B cell (primary cell): ENCODE measurements at regions not wholly inside any gene's neighbourhood (a gene's known extent, or its start where the extent isn't known, plus 50 kb on each side); places are given as distances from the start of the nearest gene placed in this dataset.

Source experiments
- CTCF ChIP-seq: fragments of 200-600 bp; IDR thresholded peaks from one replicate; pipeline ENCODE4 v1.8.0; 2022; ENCODE audit warnings: antibody characterized with exemption, mild to moderate bottlenecking
- EZH2 ChIP-seq: IDR thresholded peaks from 2 replicates; pipeline ENCODE4 v1.6.1; 2012; ENCODE audit warnings: borderline replicate concordance, low read depth, mild to moderate bottlenecking, moderate library complexity, low read length; ENCODE audit not compliant: insufficient read depth, poor library complexity, severe bottlenecking

- no peak for TF ChIP-seq EZH2
- TF ChIP-seq CTCF: no peak
Measured at GRCh38 chr5:42366051-42366450, 57.2 kb upstream of the GHR start.
